HepG2 (cell line): ENCODE measurements at regions not wholly inside any gene's neighbourhood (a gene's known extent, or its start where the extent isn't known, plus 50 kb on each side); places are given as distances from the start of the nearest gene placed in this dataset.

Experiments
- ATAC-seq: fragments of 200-7000 bp; cut with Tn5 transposase; 3 replicates; pipeline ENCODE4 v1.9.1; 2020; ENCODE audit warnings: mild to moderate bottlenecking, moderate library complexity
- BruUV-seq: library from RNA; stranded (reverse); fragments of 400-500 nt; replicated peaks from 2 replicates; lab custom pipeline; 2021; lab: Mats Ljungman, UMichigan
- CTCF ChIA-PET: fragments of 300-600 bp; formaldehyde crosslinking; extraction: SDS; loops from one replicate; lab custom pipeline; 2021; ENCODE audit warnings: low total read pairs, inconsistent platforms, low intra/inter-chr PET ratio; lab: Yijun Ruan, JAX
- POLR2A ChIA-PET: fragments of 350-600 bp; sonication (Branson Sonifier 250); formaldehyde crosslinking; loops from one replicate; lab custom pipeline; 2020; ENCODE audit warnings: antibody characterized with exemption, inconsistent platforms; lab: Yijun Ruan, JAX
- DNase-seq: peaks from one replicate; pipeline ENCODE4 v3.0.0-alpha.2; 2015; ENCODE audit warnings: low spot score
- FAIRE-seq: peaks from 3 replicates; lab custom pipeline; 2011; peaks lifted over from hg19 to GRCh38; lab: Jason Lieb, UNC
- H2AFZ ChIP-seq: one replicate; pipeline ENCODE4 v1.6.1; 2011; ENCODE audit warnings: low read length, inconsistent platforms
- H3K27ac ChIP-seq: fragments of 300-600 bp; 3 replicates; pipeline ENCODE4 v1.8.0; 2011; ENCODE audit warnings: mixed run types, mild to moderate bottlenecking, mixed read lengths, low read length, inconsistent platforms; ENCODE audit not compliant: insufficient read depth; ENCODE audit errors: extremely low read length
- H3K27me3 ChIP-seq, 2 experiments: fragments of 200-600 bp in 1 of 2; 2 replicates in 1 of 2; 3 replicates in 1 of 2; pipeline versions ENCODE4 v1.6.0 to v1.8.0; 2011; ENCODE audit warnings: low read length in 2 of 2, mild to moderate bottlenecking in 2 of 2, moderate library complexity in 2 of 2, inconsistent platforms in 1 of 2; ENCODE audit not compliant: insufficient read depth in 2 of 2, control insufficient read depth in 1 of 2
- H3K36me3 ChIP-seq, 2 experiments: fragments of 200-600 bp in 1 of 2; replicated peaks in 1 of 2; 2 replicates in 1 of 2; 3 replicates in 1 of 2; pipeline versions ENCODE4 v1.5.1 to v1.8.0; 2011; ENCODE audit warnings: low read length in 2 of 2, inconsistent platforms in 1 of 2; ENCODE audit not compliant: insufficient read depth in 2 of 2, control insufficient read depth in 1 of 2
- H3K4me1 ChIP-seq: 2 replicates; pipeline ENCODE4 v1.5.1; 2012; ENCODE audit warnings: low read length, inconsistent platforms; ENCODE audit not compliant: insufficient read depth
- H3K4me2 ChIP-seq: 2 replicates; pipeline ENCODE4 v1.6.0; 2011; ENCODE audit warnings: low read depth, low read length, inconsistent platforms
- H3K4me3 ChIP-seq, 3 experiments: fragments of 200-600 bp in 1 of 3; sonication (generic), shearing (Covaris generic) in 1 of 3; replicated peaks in 1 of 3; 2 replicates each; pipeline ENCODE4 v1.5.1; 2011 to 2016; ENCODE audit warnings: low read length in 3 of 3, inconsistent platforms in 2 of 3, low read depth in 2 of 3, mild to moderate bottlenecking in 2 of 3, control low read depth in 1 of 3, mixed read lengths in 1 of 3; ENCODE audit not compliant: insufficient read depth in 1 of 3
- H3K79me2 ChIP-seq: one replicate; pipeline ENCODE4 v1.6.1; 2011; ENCODE audit warnings: low read length, inconsistent platforms; ENCODE audit not compliant: insufficient read depth
- H3K9ac ChIP-seq: 2 replicates; pipeline ENCODE4 v1.6.0; 2011; ENCODE audit warnings: mild to moderate bottlenecking, low read depth, low read length, inconsistent platforms; ENCODE audit not compliant: insufficient read depth
- H3K9me3 ChIP-seq: 2 replicates; pipeline ENCODE4 v1.5.1; 2012; ENCODE audit warnings: mild to moderate bottlenecking, low read length
- H4K20me1 ChIP-seq: 2 replicates; pipeline ENCODE4 v1.6.0; 2011; ENCODE audit warnings: inconsistent platforms, mild to moderate bottlenecking, low read length, moderate library complexity; ENCODE audit not compliant: insufficient read depth
- ADNP ChIP-seq: sonication (generic); formaldehyde crosslinking; IDR thresholded peaks from 2 replicates; pipeline ENCODE4 v1.4.0; 2020; ENCODE audit warnings: missing genetic modification reagents
- DR1 ChIP-seq: sonication (generic); formaldehyde crosslinking; IDR thresholded peaks from 2 replicates; pipeline ENCODE4 v1.8.0; 2021; ENCODE audit warnings: mild to moderate bottlenecking, missing genetic modification reagents, inconsistent platforms
- JARID2 ChIP-seq: sonication (generic); formaldehyde crosslinking; IDR thresholded peaks from 2 replicates; pipeline ENCODE4 v1.8.1; 2023; ENCODE audit warnings: missing genetic modification reagents, inconsistent platforms; ENCODE audit not compliant: insufficient replicate concordance
- NR3C1 ChIP-seq: sonication (generic); formaldehyde crosslinking; IDR thresholded peaks from 2 replicates; pipeline ENCODE4 v1.4.0; 2020; ENCODE audit warnings: missing genetic modification reagents
- PHF21A ChIP-seq: sonication (generic); formaldehyde crosslinking; IDR thresholded peaks from 2 replicates; pipeline ENCODE4 v1.5.0; 2020; ENCODE audit warnings: mild to moderate bottlenecking, missing genetic modification reagents
- ZNF138 ChIP-seq: sonication (generic); formaldehyde crosslinking; IDR thresholded peaks from 2 replicates; pipeline ENCODE4 v1.5.0; 2020; ENCODE audit warnings: mild to moderate bottlenecking, low read depth, missing genetic modification reagents
- ZNF446 ChIP-seq: sonication (generic); formaldehyde crosslinking; IDR thresholded peaks from 2 replicates; pipeline ENCODE4 v1.5.0; 2020; ENCODE audit warnings: mild to moderate bottlenecking, missing genetic modification reagents
- ZNF570 ChIP-seq: sonication (generic); formaldehyde crosslinking; IDR thresholded peaks from 2 replicates; pipeline ENCODE4 v1.4.0; 2020; ENCODE audit warnings: mild to moderate bottlenecking, missing genetic modification reagents, borderline replicate concordance
- WGBS: methylation state at CpG from one replicate; pipeline ENCODE4 v1.1.6; 2017; ENCODE audit warnings: low lambda C conversion rate; 5-methylcytosine and 5-hydroxymethylcytosine counted together
- in situ Hi-C: cut with HindIII; loops from 2 replicates; pipeline ENCODE4 v1.10.0; 2017; ENCODE audit warnings: low pct_unique_long_range_greater_than_20kb; ENCODE audit not compliant: extremely low pct_ligation_motif_present
- intact Hi-C: fragments of 100-400 bp; cut with micrococcal nuclease; formaldehyde crosslinking; loops from one replicate; pipeline ENCODE4 v1.10.0; 2022; ENCODE audit not compliant: unreplicated experiment
- TF ChIP-seq, protein P1 (sequence below): sonication (generic); formaldehyde crosslinking; IDR thresholded peaks from 2 replicates; pipeline ENCODE4 v1.8.0; 2022; ENCODE audit warnings: mild to moderate bottlenecking, missing genetic modification reagents, moderate library complexity
- TF ChIP-seq, protein P2 (sequence below): sonication (generic); formaldehyde crosslinking; IDR thresholded peaks from 2 replicates; pipeline ENCODE4 v1.4.0; 2020; ENCODE audit warnings: missing genetic modification reagents, mild to moderate bottlenecking, borderline replicate concordance

- no peak overlapping the region for H3K4me2 ChIP-seq
- H3K9ac ChIP-seq = no peak overlapping the region
- no peak for ATAC-seq
- 3% methylated on average over 3 of the region's 3 CpGs for WGBS
- TF ChIP-seq ZNF138 (CRISPR knock-in tag) (no peak), NR3C1 (CRISPR knock-in tag) (no peak), ZNF446 (CRISPR knock-in tag) (no peak), ZNF570 (CRISPR knock-in tag) (no peak), DR1 (CRISPR knock-in tag) (no peak), PHF21A (no peak), JARID2 (no peak), ADNP (CRISPR knock-in tag) (no peak)
- TF ChIP-seq, protein P1, sequence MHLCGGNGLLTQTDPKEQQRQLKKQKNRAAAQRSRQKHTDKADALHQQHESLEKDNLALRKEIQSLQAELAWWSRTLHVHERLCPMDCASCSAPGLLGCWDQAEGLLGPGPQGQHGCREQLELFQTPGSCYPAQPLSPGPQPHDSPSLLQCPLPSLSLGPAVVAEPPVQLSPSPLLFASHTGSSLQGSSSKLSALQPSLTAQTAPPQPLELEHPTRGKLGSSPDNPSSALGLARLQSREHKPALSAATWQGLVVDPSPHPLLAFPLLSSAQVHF = no peak
- TF ChIP-seq, protein P2, sequence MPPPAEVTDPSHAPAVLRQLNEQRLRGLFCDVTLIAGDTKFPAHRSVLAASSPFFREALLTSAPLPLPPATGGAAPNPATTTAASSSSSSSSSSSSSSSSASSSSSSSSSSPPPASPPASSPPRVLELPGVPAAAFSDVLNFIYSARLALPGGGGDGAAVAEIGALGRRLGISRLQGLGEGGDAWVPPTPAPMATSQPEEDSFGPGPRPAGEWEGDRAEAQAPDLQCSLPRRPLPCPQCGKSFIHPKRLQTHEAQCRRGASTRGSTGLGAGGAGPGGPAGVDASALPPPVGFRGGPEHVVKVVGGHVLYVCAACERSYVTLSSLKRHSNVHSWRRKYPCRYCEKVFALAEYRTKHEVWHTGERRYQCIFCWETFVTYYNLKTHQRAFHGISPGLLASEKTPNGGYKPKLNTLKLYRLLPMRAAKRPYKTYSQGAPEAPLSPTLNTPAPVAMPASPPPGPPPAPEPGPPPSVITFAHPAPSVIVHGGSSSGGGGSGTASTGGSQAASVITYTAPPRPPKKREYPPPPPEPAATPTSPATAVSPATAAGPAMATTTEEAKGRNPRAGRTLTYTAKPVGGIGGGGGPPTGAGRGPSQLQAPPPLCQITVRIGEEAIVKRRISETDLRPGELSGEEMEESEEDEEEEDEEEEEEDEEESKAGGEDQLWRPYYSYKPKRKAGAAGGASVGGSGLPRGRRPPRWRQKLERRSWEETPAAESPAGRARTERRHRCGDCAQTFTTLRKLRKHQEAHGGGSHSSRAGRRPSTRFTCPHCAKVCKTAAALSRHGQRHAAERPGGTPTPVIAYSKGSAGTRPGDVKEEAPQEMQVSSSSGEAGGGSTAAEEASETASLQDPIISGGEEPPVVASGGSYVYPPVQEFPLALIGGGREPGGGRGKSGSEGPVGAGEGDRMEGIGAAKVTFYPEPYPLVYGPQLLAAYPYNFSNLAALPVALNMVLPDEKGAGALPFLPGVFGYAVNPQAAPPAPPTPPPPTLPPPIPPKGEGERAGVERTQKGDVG = no peak
- in situ Hi-C loops = no loop called here
- FAIRE-seq = no peak
- no peaks in the 10 kb centered on the region for H3K4me1 ChIP-seq
- no peak overlapping the region for H3K4me3 ChIP-seq
- H3K27me3 ChIP-seq = no peaks in the 10 kb centered on the region
- H2AFZ ChIP-seq = no peak overlapping the region
- intact Hi-C loops = no loop called here
- H3K27ac ChIP-seq = no peak overlapping the region
- H3K9me3 ChIP-seq = no peaks in the 10 kb centered on the region
- no peaks in the 10 kb centered on the region for H3K79me2 ChIP-seq
- no peak for DNase-seq
- BruUV-seq = no TSS peak
- no peaks in the 10 kb centered on the region for H3K36me3 ChIP-seq
- no peaks in the 10 kb centered on the region for H4K20me1 ChIP-seq
- ChIA-PET CTCF (no interaction called here), POLR2A (no interaction called here)
Observed at GRCh38 chr6:54578261-54578660, 268.3 kb upstream of the FAM83B start.
